Skeletal muscle satellite cell (primary cell): ENCODE measurements at regions not wholly inside any gene's neighbourhood (a gene's known extent, or its start where the extent isn't known, plus 50 kb on each side); places are given as distances from the start of the nearest gene placed in this dataset.
"Not testable (repeated sequence)": the region's sequence is repeated elsewhere in the genome, so short reads cannot be mapped to it uniquely, and the experiment has no call there.

Source experiments
- H3K27me3 ChIP-seq: 2 replicates; pipeline ENCODE4 v1.7.0; 2013; ENCODE audit warnings: low read length; ENCODE audit not compliant: control insufficient read depth, insufficient read depth
- H3K36me3 ChIP-seq: 2 replicates; pipeline ENCODE4 v1.7.0; 2013; ENCODE audit warnings: mild to moderate bottlenecking, control low read depth, low read length; ENCODE audit not compliant: insufficient read depth
- H3K4me1 ChIP-seq: 2 replicates; pipeline ENCODE4 v1.7.0; 2013; ENCODE audit warnings: low read length; ENCODE audit not compliant: control insufficient read depth, insufficient read depth
- H3K4me2 ChIP-seq: 2 replicates; pipeline ENCODE4 v1.7.0; 2013; ENCODE audit warnings: mild to moderate bottlenecking, low read length
- H3K4me3 ChIP-seq: 2 replicates; pipeline ENCODE4 v1.7.0; 2013; ENCODE audit warnings: low read length
- H3K9ac ChIP-seq: 2 replicates; pipeline ENCODE4 v1.7.0; 2013; ENCODE audit warnings: mild to moderate bottlenecking, low read depth, low read length, moderate library complexity
- H3K9me3 ChIP-seq: replicated peaks from 2 replicates; pipeline ENCODE4 v1.7.0; 2013; ENCODE audit warnings: mild to moderate bottlenecking, control low read depth, low read length

DNA sequence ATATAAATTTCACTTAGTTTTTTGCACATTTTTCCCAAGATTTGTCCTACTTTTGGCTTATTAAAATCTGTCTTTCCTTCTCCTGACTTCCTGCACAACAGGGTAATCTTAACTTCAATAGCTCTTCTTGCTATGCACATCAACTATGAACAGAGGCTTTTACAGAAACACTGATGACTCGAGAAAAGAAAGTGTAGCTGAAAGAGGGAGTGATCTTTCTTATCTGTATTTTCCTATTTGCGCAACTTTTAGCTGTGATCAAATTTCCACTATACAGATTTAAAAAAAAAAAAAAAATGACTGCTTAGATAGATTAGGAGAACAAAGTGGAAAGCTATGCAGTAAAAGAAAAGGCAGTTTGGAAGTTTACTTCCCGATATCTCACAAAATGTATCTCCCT lies 406.9 kb downstream of the LIG4 start:
- Histone ChIP-seq H3K4me1 (no peaks in the 10 kb centered on the region), H3K9me3 (peaks cover 7% of the 10 kb centered on the region), H3K9ac (no peak overlapping the region), H3K4me2 (no peak overlapping the region), H3K27me3 (no peaks in the 10 kb centered on the region), H3K36me3 (no peaks in the 10 kb centered on the region), H3K4me3 (no peak overlapping the region)

DNA sequence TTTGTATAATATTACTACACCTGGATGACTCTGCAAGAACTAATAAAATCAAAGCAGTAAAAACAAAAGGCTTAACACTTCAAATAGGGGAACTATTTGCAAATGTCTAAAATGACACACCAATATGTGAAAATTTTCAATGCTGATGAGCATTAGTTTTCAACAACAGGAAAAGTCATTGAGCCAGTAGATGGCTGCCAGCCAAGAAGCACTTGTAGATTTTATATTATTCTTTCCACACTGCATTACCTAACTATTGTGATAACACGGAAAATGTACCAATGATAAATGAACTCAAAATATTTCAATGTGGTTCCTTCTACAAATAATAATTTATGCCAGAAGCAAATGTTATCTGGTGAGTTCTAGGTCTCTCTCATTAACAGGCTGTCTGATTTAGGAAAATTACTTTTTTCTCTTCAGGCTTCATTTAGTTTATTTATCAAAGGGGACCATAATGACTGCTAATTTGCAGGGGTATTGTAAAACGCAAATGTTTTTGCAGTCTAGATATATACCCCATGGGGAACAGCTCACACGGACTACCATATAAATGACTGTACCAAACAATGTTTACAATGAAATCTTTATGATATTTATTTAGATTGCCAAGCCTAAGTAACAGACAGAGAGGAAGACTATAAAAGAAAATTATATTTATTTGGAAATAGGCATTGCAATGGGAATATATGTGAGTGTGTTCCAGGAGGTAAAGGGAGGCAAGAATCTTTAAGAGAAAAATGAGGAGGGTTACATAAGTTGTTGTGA lies 407.8 kb downstream of the LIG4 start:
- no peaks in the 10 kb centered on the region for H3K36me3 ChIP-seq
- no peak overlapping the region for H3K4me2 ChIP-seq
- H3K4me1 ChIP-seq = no peaks in the 10 kb centered on the region
- no peak overlapping the region for H3K4me3 ChIP-seq
- H3K27me3 ChIP-seq = no peaks in the 10 kb centered on the region
- no peak overlapping the region for H3K9ac ChIP-seq
- peaks cover 7% of the 10 kb centered on the region for H3K9me3 ChIP-seq

DNA sequence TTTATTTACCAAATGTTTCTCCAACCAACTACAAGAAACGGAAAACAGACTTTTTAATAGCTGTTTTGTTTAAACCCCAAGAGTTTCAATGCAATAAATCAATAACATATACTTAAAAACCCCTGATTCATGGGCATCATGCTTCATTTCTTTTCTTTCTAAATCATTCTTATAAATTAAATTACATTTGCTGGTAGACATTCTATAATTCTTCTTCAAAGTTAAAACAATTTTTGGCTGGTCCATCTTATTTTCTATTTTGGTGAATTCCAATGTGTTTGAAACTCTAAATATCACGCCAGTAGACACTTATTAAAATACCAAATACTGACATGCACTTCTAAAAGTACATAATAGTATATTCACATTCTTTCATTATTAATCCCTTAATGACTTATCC lies 408.6 kb downstream of the LIG4 start:
- no peaks in the 10 kb centered on the region for H3K27me3 ChIP-seq

DNA sequence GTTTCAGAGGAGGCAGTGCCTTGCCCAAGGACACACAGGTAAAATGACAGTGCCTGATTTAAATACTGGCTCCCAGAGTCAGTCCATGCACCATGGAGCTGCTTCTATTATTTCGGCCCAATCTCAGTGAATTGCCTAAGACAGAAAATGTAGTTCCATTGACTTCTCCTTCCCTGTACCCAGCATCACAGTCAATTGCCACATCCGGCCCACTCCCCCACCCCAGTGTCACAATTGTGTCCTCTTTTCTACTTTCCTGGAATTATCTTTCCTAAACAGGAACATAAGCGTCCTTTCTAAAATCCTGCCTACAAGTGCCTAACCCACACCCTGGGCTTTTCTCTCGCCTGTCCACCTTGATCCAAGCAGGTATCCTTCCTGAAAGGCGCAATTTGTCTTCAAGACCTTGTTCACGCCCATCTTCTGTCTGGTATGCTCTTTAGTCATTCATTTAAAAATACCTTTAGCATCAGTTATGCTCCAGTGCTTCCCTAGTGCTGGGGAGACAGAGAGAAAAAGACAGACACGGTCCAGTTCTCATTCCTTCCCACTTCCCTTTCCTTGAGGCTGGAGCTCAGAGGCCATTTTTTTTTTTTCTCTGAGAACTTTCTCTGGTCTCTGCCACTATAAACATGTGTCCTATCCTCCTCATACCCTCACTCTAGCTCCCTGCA lies 411.4 kb downstream of the LIG4 start:
- no peak overlapping the region for H3K4me3 ChIP-seq
- no peak overlapping the region for H3K4me2 ChIP-seq
- H3K9me3 ChIP-seq = peaks cover 5% of the 10 kb centered on the region
- no peaks in the 10 kb centered on the region for H3K27me3 ChIP-seq
- H3K36me3 ChIP-seq = no peaks in the 10 kb centered on the region
- H3K9ac ChIP-seq = no peak overlapping the region
- no peaks in the 10 kb centered on the region for H3K4me1 ChIP-seq

More for the DNA sequence above, 408.6 kb downstream of the LIG4 start:
- Histone ChIP-seq H3K9me3 (peaks cover 7% of the 10 kb centered on the region), H3K4me3 (no peak overlapping the region), H3K36me3 (no peaks in the 10 kb centered on the region), H3K4me1 (no peaks in the 10 kb centered on the region), H3K9ac (no peak overlapping the region), H3K4me2 (no peak overlapping the region)

DNA sequence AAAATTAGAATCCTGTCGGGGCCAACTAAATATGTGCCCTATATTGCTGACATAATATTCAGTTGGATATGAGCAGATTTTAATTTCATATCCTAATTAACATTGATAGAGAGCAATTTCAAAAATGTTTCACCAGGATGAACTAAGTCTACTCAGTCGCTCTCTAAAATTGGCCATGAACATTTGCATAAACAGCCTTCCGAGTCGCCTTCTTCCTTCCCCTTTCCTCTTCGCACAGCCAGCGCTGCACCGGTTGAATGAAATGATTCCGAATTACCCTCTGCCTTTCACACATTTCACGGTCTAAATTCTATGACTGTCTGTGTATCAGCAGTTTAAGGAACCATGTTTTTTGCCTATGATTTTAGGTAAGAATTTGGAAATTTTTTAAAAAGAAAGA lies 413.7 kb downstream of the LIG4 start:
- Histone ChIP-seq H3K36me3 (no peaks in the 10 kb centered on the region), H3K9me3 (no peaks in the 10 kb centered on the region), H3K9ac (no peak overlapping the region), H3K4me3 (no peak overlapping the region), H3K27me3 (no peaks in the 10 kb centered on the region), H3K4me2 (no peak overlapping the region), H3K4me1 (no peaks in the 10 kb centered on the region)

DNA sequence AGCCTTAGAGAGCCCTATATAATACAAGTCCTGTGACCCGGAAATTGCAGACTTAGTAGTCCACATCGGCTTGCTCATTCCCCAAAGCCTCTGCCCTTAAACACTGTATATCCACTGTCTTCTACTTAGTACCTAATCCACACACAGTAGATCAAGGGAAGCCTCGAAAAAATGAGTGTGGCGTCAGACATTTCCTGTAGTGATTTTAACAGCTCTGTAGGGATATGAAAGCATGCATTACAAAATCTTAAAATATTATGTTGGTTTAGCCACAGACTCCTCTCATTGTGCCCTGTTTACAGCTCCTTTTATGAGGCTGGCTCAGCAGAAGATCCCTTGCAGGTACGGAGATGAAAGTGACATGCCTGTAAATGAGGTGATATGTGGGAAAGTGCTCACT lies 416.3 kb downstream of the LIG4 start:
- H3K27me3 ChIP-seq = no peaks in the 10 kb centered on the region
- no peaks in the 10 kb centered on the region for H3K36me3 ChIP-seq
- H3K4me3 ChIP-seq = no peak overlapping the region
- no peaks in the 10 kb centered on the region for H3K4me1 ChIP-seq
- no peak overlapping the region for H3K4me2 ChIP-seq
- no peak overlapping the region for H3K9ac ChIP-seq
- no peaks in the 10 kb centered on the region for H3K9me3 ChIP-seq

DNA sequence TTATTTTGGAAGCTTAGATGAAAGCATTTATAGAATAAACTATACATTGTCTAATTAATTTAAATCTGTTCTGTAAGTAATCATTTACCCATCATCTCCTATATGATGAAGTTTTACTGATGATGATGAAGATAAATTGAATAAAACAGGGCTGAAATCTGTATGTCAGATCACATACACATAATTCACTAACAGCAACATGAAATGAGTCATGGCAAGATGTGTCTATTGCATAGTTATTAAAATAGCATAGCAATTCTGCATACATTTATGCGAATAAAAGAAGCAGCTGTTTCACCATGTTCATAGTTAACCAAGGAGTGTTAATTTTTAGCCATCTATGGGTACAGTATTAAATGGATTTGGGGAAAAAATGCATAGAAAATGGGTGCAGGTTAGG lies 424.9 kb downstream of the LIG4 start:
- H3K27me3 ChIP-seq = no peaks in the 10 kb centered on the region
- H3K9me3 ChIP-seq = peaks cover 5% of the 10 kb centered on the region
- no peak overlapping the region for H3K4me3 ChIP-seq
- H3K4me1 ChIP-seq = no peaks in the 10 kb centered on the region
- no peak overlapping the region for H3K9ac ChIP-seq
- H3K36me3 ChIP-seq = no peaks in the 10 kb centered on the region
- H3K4me2 ChIP-seq = no peak overlapping the region

DNA sequence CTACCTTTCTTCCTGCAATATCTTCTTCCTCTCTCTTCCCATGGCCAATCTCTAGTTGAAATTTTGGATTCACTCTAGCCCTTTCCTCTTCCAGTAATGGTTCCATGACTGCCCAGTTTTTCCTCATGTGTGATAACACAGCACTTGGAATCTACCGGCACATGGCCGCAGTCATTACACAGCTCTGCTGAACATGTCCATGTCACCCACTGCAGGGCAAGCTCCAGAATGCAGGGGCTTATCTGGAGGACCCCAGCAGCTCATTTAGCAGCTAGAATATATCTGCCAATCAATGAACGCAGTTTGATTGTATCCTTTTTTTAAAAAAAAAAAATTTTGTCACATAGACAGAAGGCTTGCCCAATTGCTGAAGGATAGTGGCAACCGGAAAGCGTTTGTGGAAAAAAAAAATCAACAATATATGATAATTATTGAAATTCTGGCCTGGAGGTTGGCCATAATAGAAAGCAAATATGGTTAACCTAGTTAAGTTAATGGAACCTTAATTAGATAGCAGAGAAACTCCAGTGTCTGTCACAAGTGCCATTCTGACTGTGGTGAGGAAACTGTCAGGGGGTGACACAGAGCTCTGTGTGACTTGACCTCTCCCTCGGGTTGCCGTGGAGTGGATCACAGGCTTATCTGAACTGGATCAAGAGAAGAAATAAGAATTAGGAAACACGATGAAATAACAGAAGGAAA lies 426.7 kb downstream of the LIG4 start:
- Histone ChIP-seq H3K9ac (no peak overlapping the region), H3K36me3 (no peaks in the 10 kb centered on the region), H3K4me3 (no peak overlapping the region), H3K4me1 (no peaks in the 10 kb centered on the region), H3K4me2 (no peak overlapping the region), H3K27me3 (no peaks in the 10 kb centered on the region), H3K9me3 (peaks cover 10% of the 10 kb centered on the region)

DNA sequence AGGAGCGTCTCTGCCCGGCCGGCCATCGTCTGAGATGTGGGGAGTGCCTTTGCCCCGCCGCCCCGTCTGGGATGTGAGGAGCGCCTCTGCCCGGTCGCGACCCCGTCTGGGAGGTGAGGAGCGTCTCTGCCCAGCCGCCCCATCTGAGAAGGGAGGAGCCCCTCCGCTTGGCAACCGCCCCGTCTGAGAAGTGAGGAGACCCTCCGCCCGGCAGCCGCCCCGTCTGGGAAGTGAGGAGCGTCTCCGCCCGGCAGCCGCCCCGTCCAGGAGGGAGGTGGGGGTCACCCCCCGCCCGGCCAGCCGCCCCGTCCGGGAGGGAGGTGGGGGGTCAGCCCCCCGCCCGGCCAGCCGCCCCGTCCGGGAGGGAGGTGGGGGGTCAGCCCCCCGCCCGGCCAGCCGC lies 432.7 kb downstream of the LIG4 start:
- H3K9ac ChIP-seq, H3K4me2 ChIP-seq, H3K27me3 ChIP-seq, H3K4me3 ChIP-seq, H3K36me3 ChIP-seq, H3K4me1 ChIP-seq, H3K9me3 ChIP-seq: not testable (repeated sequence)

DNA sequence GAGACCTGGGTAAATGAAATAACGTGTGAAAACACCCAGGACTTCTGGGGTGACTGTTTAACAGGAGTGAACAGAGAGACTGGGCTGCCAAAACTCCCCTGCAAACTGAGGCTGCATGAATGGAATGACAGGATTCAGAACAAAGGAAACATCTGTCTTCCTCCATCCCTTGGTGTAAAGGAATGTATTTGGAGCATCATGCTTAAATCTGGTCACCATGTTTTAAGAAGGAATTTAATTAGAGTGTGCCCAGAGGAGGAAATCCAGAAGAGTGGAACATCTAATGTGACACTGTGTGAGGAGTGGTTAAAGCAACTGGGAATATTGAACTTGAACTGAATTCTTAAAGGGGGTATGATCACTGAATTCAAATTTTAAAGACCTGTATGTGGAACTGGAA lies 437.2 kb downstream of the LIG4 start:
- Histone ChIP-seq H3K9me3 (no peaks in the 10 kb centered on the region), H3K9ac (no peak overlapping the region), H3K4me3 (no peak overlapping the region), H3K36me3 (no peaks in the 10 kb centered on the region), H3K4me1 (no peaks in the 10 kb centered on the region), H3K27me3 (no peaks in the 10 kb centered on the region), H3K4me2 (no peak overlapping the region)

DNA sequence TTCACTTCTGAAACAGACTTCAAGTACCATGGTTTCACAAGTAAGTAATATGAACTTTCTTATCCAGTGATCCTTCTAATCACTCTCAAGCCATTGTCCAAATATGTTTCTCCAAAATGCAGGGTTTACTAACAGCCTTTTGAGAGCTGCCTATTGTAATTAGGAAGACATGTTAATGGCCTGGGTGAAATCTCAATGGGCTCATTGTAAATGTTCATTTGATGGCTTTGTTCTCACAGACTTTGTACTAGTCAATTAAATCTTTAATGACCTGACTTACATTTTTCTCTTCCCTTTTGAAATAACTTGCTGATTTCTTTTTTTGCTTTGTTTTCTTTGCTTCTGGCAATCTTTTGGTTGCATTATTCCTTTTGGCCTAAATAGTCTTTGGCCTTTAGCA lies 444.8 kb downstream of the LIG4 start:
- H3K4me2 ChIP-seq = no peak overlapping the region
- H3K27me3 ChIP-seq = no peaks in the 10 kb centered on the region
- no peaks in the 10 kb centered on the region for H3K4me1 ChIP-seq
- no peaks in the 10 kb centered on the region for H3K36me3 ChIP-seq
- H3K9ac ChIP-seq = no peak overlapping the region
- H3K9me3 ChIP-seq = no peaks in the 10 kb centered on the region
- no peak overlapping the region for H3K4me3 ChIP-seq
